H9 (cell line): ENCODE measurements at regions not wholly inside any gene's neighbourhood (a gene's known extent, or its start where the extent isn't known, plus 50 kb on each side); places are given as distances from the start of the nearest gene placed in this dataset.
A peak's percentile ranks its signal among the peaks of the same experiment; 100 is the strongest.

Experiments
- DNase-seq: peaks from one replicate; pipeline ENCODE4 v3.0.0-alpha.2; 2017
- H2AFZ ChIP-seq: one replicate; pipeline ENCODE4 v1.6.1; 2013; ENCODE audit warnings: mild to moderate bottlenecking, low read length, control low read depth, moderate library complexity
- H2AK5ac ChIP-seq: 2 replicates; pipeline ENCODE4 v1.6.1; 2013; ENCODE audit warnings: low read length, control low read depth, mixed read lengths; ENCODE audit not compliant: insufficient read length
- H2BK120ac ChIP-seq: one replicate; pipeline ENCODE4 v1.6.1; 2013; ENCODE audit warnings: low read depth, mild to moderate bottlenecking, low read length, control low read depth, inconsistent platforms; ENCODE audit not compliant: poor library complexity, severe bottlenecking
- H2BK12ac ChIP-seq: 2 replicates; pipeline ENCODE4 v1.6.1; 2013; ENCODE audit warnings: low read length, control low read depth, mixed read lengths, low read depth; ENCODE audit not compliant: insufficient read length
- H2BK15ac ChIP-seq: 2 replicates; pipeline ENCODE4 v1.6.1; 2013; ENCODE audit warnings: low read depth, low read length, control low read depth
- H2BK20ac ChIP-seq: one replicate; pipeline ENCODE4 v1.6.1; 2013; ENCODE audit warnings: low read depth, mild to moderate bottlenecking, low read length, control low read depth, inconsistent platforms; ENCODE audit not compliant: poor library complexity, severe bottlenecking
- H2BK5ac ChIP-seq: 2 replicates; pipeline ENCODE4 v1.6.1; 2013; ENCODE audit warnings: low read length, control low read depth, mixed read lengths; ENCODE audit not compliant: insufficient read length
- H3K14ac ChIP-seq: 2 replicates; pipeline ENCODE4 v1.6.1; 2013; ENCODE audit warnings: low read length, control low read depth; ENCODE audit not compliant: insufficient read depth
- H3K18ac ChIP-seq: 2 replicates; pipeline ENCODE4 v1.6.1; 2013; ENCODE audit warnings: low read depth, mild to moderate bottlenecking, mixed read lengths, low read length, control low read depth; ENCODE audit not compliant: insufficient read length
- H3K23ac ChIP-seq: 2 replicates; pipeline ENCODE4 v1.6.1; 2013; ENCODE audit warnings: low read length, control low read depth, mixed read lengths, low read depth; ENCODE audit not compliant: insufficient read length
- H3K23me2 ChIP-seq: 2 replicates; pipeline ENCODE4 v1.6.1; 2013; ENCODE audit warnings: low read depth, mild to moderate bottlenecking, mixed read lengths, low read length, control low read depth; ENCODE audit not compliant: insufficient read length, poor library complexity, severe bottlenecking
- H3K27ac ChIP-seq: 2 replicates; pipeline ENCODE4 v1.5.1; 2013; ENCODE audit warnings: low read length, control low read depth, mixed read lengths, low read depth; ENCODE audit not compliant: insufficient read length
- H3K27me3 ChIP-seq: 2 replicates; pipeline ENCODE4 v1.6.1; 2013; ENCODE audit warnings: low read length, control low read depth, inconsistent platforms; ENCODE audit not compliant: insufficient read depth
- H3K4ac ChIP-seq: 2 replicates; pipeline ENCODE4 v1.6.1; 2013; ENCODE audit warnings: low read depth, mild to moderate bottlenecking, control low read depth, inconsistent platforms, low read length, moderate library complexity
- H3K4me1 ChIP-seq: 2 replicates; pipeline ENCODE4 v1.6.1; 2013; ENCODE audit warnings: low read length, control low read depth, inconsistent platforms; ENCODE audit not compliant: insufficient read depth
- H3K4me2 ChIP-seq: 2 replicates; pipeline ENCODE4 v1.6.1; 2013; ENCODE audit warnings: low read length, control low read depth, mixed read lengths; ENCODE audit not compliant: insufficient read length, insufficient read depth
- H3K56ac ChIP-seq: 2 replicates; pipeline ENCODE4 v1.6.1; 2013; ENCODE audit warnings: low read depth, mild to moderate bottlenecking, mixed read lengths, low read length, control low read depth; ENCODE audit not compliant: insufficient read length
- H3K79me1 ChIP-seq: 2 replicates; pipeline ENCODE4 v1.6.1; 2013; ENCODE audit warnings: low read depth, mild to moderate bottlenecking, moderate library complexity, low read length, control low read depth, inconsistent platforms; ENCODE audit not compliant: insufficient read depth, poor library complexity, severe bottlenecking
- H3K79me2 ChIP-seq: 2 replicates; pipeline ENCODE4 v1.6.1; 2013; ENCODE audit warnings: low read length, control low read depth, inconsistent platforms; ENCODE audit not compliant: insufficient read depth
- H3K9ac ChIP-seq: 2 replicates; pipeline ENCODE4 v1.6.1; 2013; ENCODE audit warnings: low read length, control low read depth, mixed read lengths; ENCODE audit not compliant: insufficient read length; ENCODE audit errors: extremely low read depth
- H3K9me3 ChIP-seq: one replicate; pipeline ENCODE4 v1.6.1; 2013; ENCODE audit warnings: low read depth, low read length, inconsistent platforms; ENCODE audit not compliant: control insufficient read depth
- H3T11ph ChIP-seq: one replicate; pipeline ENCODE4 v1.6.1; 2013; ENCODE audit warnings: mild to moderate bottlenecking, low read length, control low read depth, inconsistent platforms
- H4K20me1 ChIP-seq: one replicate; pipeline ENCODE4 v1.6.1; 2013; ENCODE audit not compliant: control insufficient read depth, insufficient read length, insufficient read depth
- H4K5ac ChIP-seq: 2 replicates; pipeline ENCODE4 v1.6.1; 2013; ENCODE audit warnings: low read depth, mild to moderate bottlenecking, mixed read lengths, low read length, control low read depth; ENCODE audit not compliant: insufficient read length
- H4K8ac ChIP-seq: replicated peaks from 2 replicates; pipeline ENCODE4 v1.6.1; 2013; ENCODE audit warnings: low read length, control low read depth, mixed read lengths, low read depth; ENCODE audit not compliant: insufficient read length
- H4K91ac ChIP-seq: 2 replicates; pipeline ENCODE4 v1.6.1; 2013; ENCODE audit warnings: low read depth, mild to moderate bottlenecking, moderate library complexity, mixed read lengths, low read length, control low read depth; ENCODE audit not compliant: insufficient read length
- H3K27ac Mint-ChIP-seq, 3 experiments: 2 replicates in 2 of 3; 3 replicates in 1 of 3; pipeline ENCODE4 v1.8.0; 2020 to 2021; ENCODE audit warnings: mixed read lengths in 3 of 3, mild to moderate bottlenecking in 1 of 3, moderate library complexity in 1 of 3
- H3K27me3 Mint-ChIP-seq: 2 replicates; pipeline ENCODE4 v1.8.0; 2021; ENCODE audit warnings: low read depth, mild to moderate bottlenecking, moderate library complexity, mixed read lengths
- H3K36me3 Mint-ChIP-seq, 3 experiments: 2 replicates in 2 of 3; 3 replicates in 1 of 3; pipeline ENCODE4 v1.8.0; 2020 to 2021; ENCODE audit warnings: low read depth in 3 of 3, mixed read lengths in 3 of 3; ENCODE audit not compliant: insufficient read depth in 1 of 3
- H3K4me1 Mint-ChIP-seq, 2 experiments: 2 replicates each; pipeline ENCODE4 v1.8.0; 2020; ENCODE audit warnings: mixed read lengths in 2 of 2
- H3K4me3 Mint-ChIP-seq, 2 experiments: 2 replicates in 1 of 2; 3 replicates in 1 of 2; pipeline ENCODE4 v1.8.0; 2020 to 2021; ENCODE audit warnings: mild to moderate bottlenecking in 2 of 2, mixed read lengths in 2 of 2, moderate library complexity in 1 of 2
- H3K9me3 Mint-ChIP-seq, 2 experiments: 2 replicates in 1 of 2; 3 replicates in 1 of 2; pipeline ENCODE4 v1.8.0; 2020; ENCODE audit warnings: mild to moderate bottlenecking in 2 of 2, mixed read lengths in 2 of 2, moderate library complexity in 1 of 2
- CTCF ChIP-seq: fragments of 200-600 bp; sonication (generic); conservative IDR thresholded peaks from 3 replicates; pipeline ENCODE4 v1.8.0; 2021; ENCODE audit warnings: antibody characterized with exemption, mild to moderate bottlenecking

- no peak overlapping the region for H3T11ph ChIP-seq
- no peak overlapping the region for H4K5ac ChIP-seq
- no peak overlapping the region for H2BK20ac ChIP-seq
- H2AFZ ChIP-seq = no peak overlapping the region
- no peak overlapping the region for H2BK5ac ChIP-seq
- H2BK12ac ChIP-seq = no peak overlapping the region
- no peaks in the 10 kb centered on the region for H3K27me3 ChIP-seq
- H4K8ac ChIP-seq = no peak overlapping the region
- H3K56ac ChIP-seq = no peak overlapping the region
- H3K4me1 Mint-ChIP-seq = peaks cover 7 to 13% of the 10 kb centered on the region in 2 experiments
- H4K91ac ChIP-seq = no peak overlapping the region
- no peaks in the 10 kb centered on the region for H3K9me3 ChIP-seq
- H3K79me1 ChIP-seq = no peaks in the 10 kb centered on the region
- TF ChIP-seq CTCF = no peak
- no peaks in the 10 kb centered on the region for H3K79me2 ChIP-seq
- H3K4me2 ChIP-seq = no peak overlapping the region
- H3K23ac ChIP-seq = no peak overlapping the region
- H2BK120ac ChIP-seq = no peak overlapping the region
- no peak overlapping the region for H3K14ac ChIP-seq
- no peak overlapping the region for H3K4me3 Mint-ChIP-seq
- H3K23me2 ChIP-seq = no peaks in the 10 kb centered on the region
- no peak overlapping the region for H2AK5ac ChIP-seq
- no peak overlapping the region for H3K4ac ChIP-seq
- H3K36me3 Mint-ChIP-seq = no peaks in the 10 kb centered on the region
- H2BK15ac ChIP-seq = no peak overlapping the region
- H3K9me3 Mint-ChIP-seq = no peaks in the 10 kb centered on the region
- H3K18ac ChIP-seq = no peak overlapping the region
- H3K4me1 ChIP-seq = peaks cover 7% of the 10 kb centered on the region; the same call in 1 of the 2 replicates
- peak overlapping the region in 1 of 3 experiments; percentile 15; a peak in 1 of 7 replicates for H3K27ac Mint-ChIP-seq
- H3K9ac ChIP-seq = no peak overlapping the region
- no peaks in the 10 kb centered on the region for H3K27me3 Mint-ChIP-seq
- DNase-seq = no peak
- H4K20me1 ChIP-seq = no peaks in the 10 kb centered on the region
- no peak overlapping the region for H3K27ac ChIP-seq
Measured at GRCh38 chr4:99715286-99715685, 57.7 kb upstream of the C4orf54 start.
